ENCODE measurements at regions not wholly inside any gene's neighbourhood (a gene's known extent, or its start where the extent isn't known, plus 50 kb on each side); places are given as distances from the start of the nearest gene placed in this dataset.

DNA sequence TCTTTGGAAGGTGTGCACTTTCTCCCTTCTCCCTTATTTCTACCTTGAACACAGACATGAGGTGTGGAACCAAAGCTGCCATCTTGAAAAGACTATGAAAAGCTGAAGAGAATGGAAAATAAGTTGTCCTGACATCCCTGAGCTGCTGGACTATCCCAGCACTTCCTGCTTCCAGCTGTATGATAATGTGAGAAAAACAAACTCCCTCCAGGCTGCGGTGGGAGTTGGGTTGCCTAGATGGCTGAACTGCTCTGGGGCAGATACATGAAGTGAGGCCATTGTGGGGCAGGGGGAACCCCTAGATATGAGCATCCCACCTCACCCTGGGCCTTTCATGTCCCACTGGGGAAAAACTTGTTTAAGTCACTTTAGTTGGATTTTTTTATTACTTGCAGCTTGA, 82.4 kb downstream of the BOD1 start:
- dilution Hi-C loops (cut with MboI; ENCODE audit: extremely low pct_ligation_motif_present, low sequenced_read_pairs), result no loop called here
- H3K4me1 ChIP-seq (ENCODE audit: control insufficient read depth, extremely low read depth, insufficient read depth, low read length), result no peaks in the 10 kb centered on the region

DNA sequence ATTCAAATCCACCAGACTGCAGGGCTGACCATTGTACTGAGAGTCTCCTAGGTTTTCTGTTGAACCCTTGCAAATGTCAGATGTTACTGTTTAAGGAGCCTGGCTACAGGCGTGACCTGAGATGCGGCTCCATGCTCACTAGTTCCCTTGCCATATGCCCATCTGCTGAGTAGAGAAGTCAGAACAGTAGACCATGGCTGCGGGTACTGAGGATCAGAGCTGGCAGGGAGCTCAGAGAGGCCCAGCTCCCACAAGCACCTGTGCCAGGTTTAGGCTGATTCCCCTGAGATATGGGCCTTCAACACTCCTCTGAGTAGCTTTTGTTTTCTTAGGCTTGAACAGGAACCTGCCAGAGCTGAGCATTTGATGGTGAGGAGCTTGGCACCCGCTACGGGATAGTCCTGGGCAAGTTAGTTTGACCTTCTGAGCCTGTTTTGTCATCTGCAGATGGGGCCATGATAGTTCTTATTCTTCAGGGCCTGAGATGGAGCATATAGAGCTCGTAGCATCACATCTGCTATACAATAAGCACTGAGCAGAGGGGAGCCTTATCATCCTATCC, 83.7 kb downstream of the BOD1 start:
- Histone ChIP-seq H3K36me3 (ENCODE audit: control insufficient read depth in 2 of 2, extremely low read depth in 1 of 2, insufficient read depth in 2 of 2, low read length in 2 of 2) (no peaks in the 10 kb centered on the region), H3K9ac (replicated peaks; ENCODE audit: extremely low read depth, insufficient read depth, low read length) (no peak overlapping the region), H3K9me1 (replicated peaks; ENCODE audit: control insufficient read depth, extremely low read depth, insufficient read depth, low read length) (no peaks in the 10 kb centered on the region), H3K9me3 (replicated peaks; ENCODE audit: control insufficient read depth, insufficient read depth, low read length) (no peaks in the 10 kb centered on the region), H3K79me2 (ENCODE audit: control insufficient read depth, insufficient read depth, low read length) (no peaks in the 10 kb centered on the region), H2AFZ (ENCODE audit: low read depth, low read length) (no peak overlapping the region), H3K27ac (ENCODE audit: insufficient read depth, low read depth, low read length) (no peak overlapping the region), H3K4me2 (ENCODE audit: insufficient read depth, low read length) (no peak overlapping the region), H4K20me1 (replicated peaks; ENCODE audit: control insufficient read depth, extremely low read depth, insufficient read depth, low read length) (no peaks in the 10 kb centered on the region), H3K4me3 (replicated peaks in 1 of 3; ENCODE audit: insufficient read depth in 1 of 3, low read depth in 1 of 3, low read length in 3 of 3) (no peak overlapping the region), H3K27me3 (ENCODE audit: control insufficient read depth in 2 of 2, insufficient read depth in 2 of 2, low read length in 2 of 2) (no peaks in the 10 kb centered on the region), H3K4me1 (ENCODE audit: control insufficient read depth, extremely low read depth, insufficient read depth, low read length) (no peaks in the 10 kb centered on the region)
- CTCF ChIA-PET, result no interaction called here
- intact Hi-C loops (cut with micrococcal nuclease), result no loop called here
- DNase-seq (ENCODE audit: low read depth, low spot score) (no peak), FAIRE-seq (no peak)
- dilution Hi-C loops (cut with MboI; ENCODE audit: extremely low pct_ligation_motif_present, low sequenced_read_pairs), result no loop called here
- BruUV-seq (replicated peaks), result no TSS peak
- POLR2A ChIA-PET, result no interaction called here
- TF ChIP-seq, protein P1, sequence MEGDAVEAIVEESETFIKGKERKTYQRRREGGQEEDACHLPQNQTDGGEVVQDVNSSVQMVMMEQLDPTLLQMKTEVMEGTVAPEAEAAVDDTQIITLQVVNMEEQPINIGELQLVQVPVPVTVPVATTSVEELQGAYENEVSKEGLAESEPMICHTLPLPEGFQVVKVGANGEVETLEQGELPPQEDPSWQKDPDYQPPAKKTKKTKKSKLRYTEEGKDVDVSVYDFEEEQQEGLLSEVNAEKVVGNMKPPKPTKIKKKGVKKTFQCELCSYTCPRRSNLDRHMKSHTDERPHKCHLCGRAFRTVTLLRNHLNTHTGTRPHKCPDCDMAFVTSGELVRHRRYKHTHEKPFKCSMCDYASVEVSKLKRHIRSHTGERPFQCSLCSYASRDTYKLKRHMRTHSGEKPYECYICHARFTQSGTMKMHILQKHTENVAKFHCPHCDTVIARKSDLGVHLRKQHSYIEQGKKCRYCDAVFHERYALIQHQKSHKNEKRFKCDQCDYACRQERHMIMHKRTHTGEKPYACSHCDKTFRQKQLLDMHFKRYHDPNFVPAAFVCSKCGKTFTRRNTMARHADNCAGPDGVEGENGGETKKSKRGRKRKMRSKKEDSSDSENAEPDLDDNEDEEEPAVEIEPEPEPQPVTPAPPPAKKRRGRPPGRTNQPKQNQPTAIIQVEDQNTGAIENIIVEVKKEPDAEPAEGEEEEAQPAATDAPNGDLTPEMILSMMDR (IDR thresholded peaks at IDR 0.05; ENCODE audit: extremely low read depth in 1 of 2, insufficient read depth in 1 of 2, low read depth in 1 of 2, low read length in 2 of 2), result no peak
- no peak for TF ChIP-seq POLR2AphosphoS5 (IDR thresholded peaks at IDR 0.05; ENCODE audit: insufficient read depth, low read depth, low read length)
- no peak for TF ChIP-seq POLR2A (IDR thresholded peaks at IDR 0.05; ENCODE audit: low read depth, low read length)
- no peak for TF ChIP-seq FOS (IDR thresholded peaks at IDR 0.05; ENCODE audit: borderline replicate concordance, insufficient read depth, low read length)
- no peak for TF ChIP-seq MAX (IDR thresholded peaks at IDR 0.05; ENCODE audit: insufficient read depth, insufficient read length)
- no peak for TF ChIP-seq GATA2 (IDR thresholded peaks at IDR 0.05; ENCODE audit: insufficient read depth, insufficient read length, low read depth, low read length)
- TF ChIP-seq JUN (IDR thresholded peaks at IDR 0.05; ENCODE audit: borderline replicate concordance, insufficient read depth, insufficient read length, low read depth), result no peak
- no peak for TF ChIP-seq MYC (IDR thresholded peaks at IDR 0.05; ENCODE audit: low read depth, low read length)
- no peak for TF ChIP-seq EZH2 (IDR thresholded peaks at IDR 0.05; ENCODE audit: borderline replicate concordance, low read depth, low read length, severe bottlenecking)

More for the DNA sequence above, 82.4 kb downstream of the BOD1 start:
- Histone ChIP-seq H2AFZ (ENCODE audit: low read depth, low read length) (no peak overlapping the region), H3K9me3 (replicated peaks; ENCODE audit: control insufficient read depth, insufficient read depth, low read length) (no peaks in the 10 kb centered on the region), H3K9me1 (replicated peaks; ENCODE audit: control insufficient read depth, extremely low read depth, insufficient read depth, low read length) (no peaks in the 10 kb centered on the region), H3K9ac (replicated peaks; ENCODE audit: extremely low read depth, insufficient read depth, low read length) (no peak overlapping the region), H3K27ac (ENCODE audit: insufficient read depth, low read depth, low read length) (no peak overlapping the region), H3K27me3 (ENCODE audit: control insufficient read depth in 2 of 2, insufficient read depth in 2 of 2, low read length in 2 of 2) (no peaks in the 10 kb centered on the region), H3K4me2 (ENCODE audit: insufficient read depth, low read length) (no peak overlapping the region), H3K36me3 (ENCODE audit: control insufficient read depth in 2 of 2, extremely low read depth in 1 of 2, insufficient read depth in 2 of 2, low read length in 2 of 2) (no peaks in the 10 kb centered on the region), H3K79me2 (ENCODE audit: control insufficient read depth, insufficient read depth, low read length) (no peaks in the 10 kb centered on the region), H3K4me3 (replicated peaks in 1 of 3; ENCODE audit: insufficient read depth in 1 of 3, low read depth in 1 of 3, low read length in 3 of 3) (no peak overlapping the region), H4K20me1 (replicated peaks; ENCODE audit: control insufficient read depth, extremely low read depth, insufficient read depth, low read length) (no peaks in the 10 kb centered on the region)
- intact Hi-C loops (cut with micrococcal nuclease), result no loop called here
- no peak for TF ChIP-seq JUN (IDR thresholded peaks at IDR 0.05; ENCODE audit: borderline replicate concordance, insufficient read depth, insufficient read length, low read depth)
- POLR2A ChIA-PET, result no interaction called here
- BruUV-seq (replicated peaks), result no TSS peak
- CTCF ChIA-PET, result interaction anchor here (1.3 kb wide), 1 partner anchor 39 kb away, joined by 6 read pairs; no protein-coding TSS in a partner anchor
- FAIRE-seq (no peak), DNase-seq (ENCODE audit: low read depth, low spot score) (no peak)
